HepG2 (cell line): ENCODE measurements at regions not wholly inside any gene's neighbourhood (a gene's known extent, or its start where the extent isn't known, plus 50 kb on each side); places are given as distances from the start of the nearest gene placed in this dataset.

Experiments
- KMT2A ChIP-seq: sonication (generic); formaldehyde crosslinking; IDR thresholded peaks from 2 replicates; pipeline ENCODE4 v1.4.0; 2020; ENCODE audit warnings: missing genetic modification reagents
- SRF ChIP-seq: IDR thresholded peaks from 2 replicates; pipeline ENCODE4 v1.6.1; 2011; ENCODE audit warnings: mild to moderate bottlenecking, low read depth, low read length, moderate library complexity
- ZBTB3 ChIP-seq: sonication (generic); formaldehyde crosslinking; IDR thresholded peaks from 2 replicates; pipeline ENCODE4 v1.4.0; 2020; ENCODE audit warnings: low read depth, mild to moderate bottlenecking, moderate library complexity, missing genetic modification reagents, borderline replicate concordance
- ZMYM3 ChIP-seq: sonication (generic); formaldehyde crosslinking; IDR thresholded peaks from 2 replicates; pipeline ENCODE4 v1.5.1; 2020; ENCODE audit warnings: mild to moderate bottlenecking, missing genetic modification reagents
- ZNF644 ChIP-seq: IDR thresholded peaks from 2 replicates; pipeline ENCODE4 v1.6.1; 2016; ENCODE audit warnings: low read depth
- TF ChIP-seq, protein P1 (sequence below): fragments of 450-650 bp; IDR thresholded peaks from 2 replicates; pipeline ENCODE4 v1.6.1; 2017; ENCODE audit warnings: mild to moderate bottlenecking
- TF ChIP-seq, protein P2 (sequence below), 2 experiments: fragments of 450-650 bp in 1 of 2; sonication (generic) in 1 of 2; formaldehyde crosslinking; IDR thresholded peaks; 2 replicates each; pipeline versions ENCODE4 v1.5.0 to v1.8.0; 2020 to 2022; ENCODE audit warnings: mild to moderate bottlenecking in 1 of 2, missing genetic modification reagents in 1 of 2
- TF ChIP-seq, protein P3 (sequence below): IDR thresholded peaks from 2 replicates; pipeline ENCODE4 v1.6.1; 2016; ENCODE audit warnings: low read depth
- TF ChIP-seq, protein P4 (sequence below): sonication (generic); formaldehyde crosslinking; IDR thresholded peaks from 2 replicates; pipeline ENCODE4 v1.4.0; 2020; ENCODE audit warnings: mild to moderate bottlenecking, missing genetic modification reagents
- TF ChIP-seq, protein P5 (sequence below): sonication (generic); formaldehyde crosslinking; IDR thresholded peaks from 2 replicates; pipeline ENCODE4 v1.4.0; 2020; ENCODE audit warnings: mild to moderate bottlenecking, missing genetic modification reagents, borderline replicate concordance

DNA sequence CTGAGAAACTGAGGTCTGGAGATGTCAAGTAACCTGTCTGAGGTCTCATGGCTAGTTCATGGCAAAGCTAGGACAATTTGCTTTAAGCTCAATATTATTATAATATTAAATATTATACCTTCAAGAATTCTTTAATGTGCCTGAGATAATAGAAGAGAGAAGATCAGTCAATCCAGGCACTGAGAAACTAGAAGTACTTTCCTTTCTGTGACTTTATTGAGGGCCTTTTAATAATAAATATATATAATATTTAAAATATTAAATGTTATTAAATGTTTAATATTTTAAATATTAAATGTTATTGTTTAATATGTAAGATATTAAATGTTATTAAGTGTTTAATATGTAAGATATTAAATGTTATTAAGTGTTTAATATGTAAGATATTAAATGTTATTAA is 144.3 kb upstream of the DNAJC19 start (continued):
- TF ChIP-seq, protein P1, sequence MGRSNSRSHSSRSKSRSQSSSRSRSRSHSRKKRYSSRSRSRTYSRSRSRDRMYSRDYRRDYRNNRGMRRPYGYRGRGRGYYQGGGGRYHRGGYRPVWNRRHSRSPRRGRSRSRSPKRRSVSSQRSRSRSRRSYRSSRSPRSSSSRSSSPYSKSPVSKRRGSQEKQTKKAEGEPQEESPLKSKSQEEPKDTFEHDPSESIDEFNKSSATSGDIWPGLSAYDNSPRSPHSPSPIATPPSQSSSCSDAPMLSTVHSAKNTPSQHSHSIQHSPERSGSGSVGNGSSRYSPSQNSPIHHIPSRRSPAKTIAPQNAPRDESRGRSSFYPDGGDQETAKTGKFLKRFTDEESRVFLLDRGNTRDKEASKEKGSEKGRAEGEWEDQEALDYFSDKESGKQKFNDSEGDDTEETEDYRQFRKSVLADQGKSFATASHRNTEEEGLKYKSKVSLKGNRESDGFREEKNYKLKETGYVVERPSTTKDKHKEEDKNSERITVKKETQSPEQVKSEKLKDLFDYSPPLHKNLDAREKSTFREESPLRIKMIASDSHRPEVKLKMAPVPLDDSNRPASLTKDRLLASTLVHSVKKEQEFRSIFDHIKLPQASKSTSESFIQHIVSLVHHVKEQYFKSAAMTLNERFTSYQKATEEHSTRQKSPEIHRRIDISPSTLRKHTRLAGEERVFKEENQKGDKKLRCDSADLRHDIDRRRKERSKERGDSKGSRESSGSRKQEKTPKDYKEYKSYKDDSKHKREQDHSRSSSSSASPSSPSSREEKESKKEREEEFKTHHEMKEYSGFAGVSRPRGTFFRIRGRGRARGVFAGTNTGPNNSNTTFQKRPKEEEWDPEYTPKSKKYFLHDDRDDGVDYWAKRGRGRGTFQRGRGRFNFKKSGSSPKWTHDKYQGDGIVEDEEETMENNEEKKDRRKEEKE = no peak
- TF ChIP-seq SRF (no peak), KMT2A (CRISPR knock-in tag) (no peak), ZBTB3 (CRISPR knock-in tag) (no peak), ZNF644 (no peak), ZMYM3 (CRISPR knock-in tag) (no peak)
- TF ChIP-seq, protein P2, sequence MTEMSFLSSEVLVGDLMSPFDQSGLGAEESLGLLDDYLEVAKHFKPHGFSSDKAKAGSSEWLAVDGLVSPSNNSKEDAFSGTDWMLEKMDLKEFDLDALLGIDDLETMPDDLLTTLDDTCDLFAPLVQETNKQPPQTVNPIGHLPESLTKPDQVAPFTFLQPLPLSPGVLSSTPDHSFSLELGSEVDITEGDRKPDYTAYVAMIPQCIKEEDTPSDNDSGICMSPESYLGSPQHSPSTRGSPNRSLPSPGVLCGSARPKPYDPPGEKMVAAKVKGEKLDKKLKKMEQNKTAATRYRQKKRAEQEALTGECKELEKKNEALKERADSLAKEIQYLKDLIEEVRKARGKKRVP (CRISPR knock-in tag; IDR thresholded peaks at IDR 0.05) = no peak
- TF ChIP-seq, protein P3, sequence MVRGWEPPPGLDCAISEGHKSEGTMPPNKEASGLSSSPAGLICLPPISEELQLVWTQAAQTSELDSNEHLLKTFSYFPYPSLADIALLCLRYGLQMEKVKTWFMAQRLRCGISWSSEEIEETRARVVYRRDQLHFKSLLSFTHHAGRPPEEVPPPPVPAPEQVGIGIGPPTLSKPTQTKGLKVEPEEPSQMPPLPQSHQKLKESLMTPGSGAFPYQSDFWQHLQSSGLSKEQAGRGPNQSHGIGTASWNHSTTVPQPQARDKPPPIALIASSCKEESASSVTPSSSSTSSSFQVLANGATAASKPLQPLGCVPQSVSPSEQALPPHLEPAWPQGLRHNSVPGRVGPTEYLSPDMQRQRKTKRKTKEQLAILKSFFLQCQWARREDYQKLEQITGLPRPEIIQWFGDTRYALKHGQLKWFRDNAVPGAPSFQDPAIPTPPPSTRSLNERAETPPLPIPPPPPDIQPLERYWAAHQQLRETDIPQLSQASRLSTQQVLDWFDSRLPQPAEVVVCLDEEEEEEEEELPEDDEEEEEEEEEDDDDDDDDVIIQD = no peak
- TF ChIP-seq, protein P4, sequence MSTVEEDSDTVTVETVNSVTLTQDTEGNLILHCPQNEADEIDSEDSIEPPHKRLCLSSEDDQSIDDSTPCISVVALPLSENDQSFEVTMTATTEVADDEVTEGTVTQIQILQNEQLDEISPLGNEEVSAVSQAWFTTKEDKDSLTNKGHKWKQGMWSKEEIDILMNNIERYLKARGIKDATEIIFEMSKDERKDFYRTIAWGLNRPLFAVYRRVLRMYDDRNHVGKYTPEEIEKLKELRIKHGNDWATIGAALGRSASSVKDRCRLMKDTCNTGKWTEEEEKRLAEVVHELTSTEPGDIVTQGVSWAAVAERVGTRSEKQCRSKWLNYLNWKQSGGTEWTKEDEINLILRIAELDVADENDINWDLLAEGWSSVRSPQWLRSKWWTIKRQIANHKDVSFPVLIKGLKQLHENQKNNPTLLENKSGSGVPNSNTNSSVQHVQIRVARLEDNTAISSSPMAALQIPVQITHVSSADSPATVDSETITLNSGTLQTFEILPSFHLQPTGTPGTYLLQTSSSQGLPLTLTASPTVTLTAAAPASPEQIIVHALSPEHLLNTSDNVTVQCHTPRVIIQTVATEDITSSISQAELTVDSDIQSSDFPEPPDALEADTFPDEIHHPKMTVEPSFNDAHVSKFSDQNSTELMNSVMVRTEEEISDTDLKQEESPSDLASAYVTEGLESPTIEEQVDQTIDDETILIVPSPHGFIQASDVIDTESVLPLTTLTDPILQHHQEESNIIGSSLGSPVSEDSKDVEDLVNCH (CRISPR knock-in tag) = no peak
- TF ChIP-seq, protein P5, sequence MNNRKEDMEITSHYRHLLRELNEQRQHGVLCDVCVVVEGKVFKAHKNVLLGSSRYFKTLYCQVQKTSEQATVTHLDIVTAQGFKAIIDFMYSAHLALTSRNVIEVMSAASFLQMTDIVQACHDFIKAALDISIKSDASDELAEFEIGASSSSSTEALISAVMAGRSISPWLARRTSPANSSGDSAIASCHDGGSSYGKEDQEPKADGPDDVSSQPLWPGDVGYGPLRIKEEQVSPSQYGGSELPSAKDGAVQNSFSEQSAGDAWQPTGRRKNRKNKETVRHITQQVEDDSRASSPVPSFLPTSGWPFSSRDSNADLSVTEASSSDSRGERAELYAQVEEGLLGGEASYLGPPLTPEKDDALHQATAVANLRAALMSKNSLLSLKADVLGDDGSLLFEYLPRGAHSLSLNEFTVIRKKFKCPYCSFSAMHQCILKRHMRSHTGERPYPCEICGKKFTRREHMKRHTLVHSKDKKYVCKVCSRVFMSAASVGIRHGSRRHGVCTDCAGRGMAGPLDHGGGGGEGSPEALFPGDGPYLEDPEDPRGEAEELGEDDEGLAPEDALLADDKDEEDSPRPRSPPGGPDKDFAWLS = no peak
